Right lobe of liver (tissue), 4 donors: ENCODE measurements at regions not wholly inside any gene's neighbourhood (a gene's known extent, or its start where the extent isn't known, plus 50 kb on each side); places are given as distances from the start of the nearest gene placed in this dataset.

Source experiments
- CTCF ChIP-seq, 4 donors: fragments of 200-600 bp in 3 of 4; fragments of 450-650 bp in 1 of 4; IDR thresholded peaks; one replicate each; pipeline versions ENCODE4 v1.5.1 to v1.8.0; 2016 to 2022; ENCODE audit warnings: antibody characterized with exemption in 4 of 4, mild to moderate bottlenecking in 2 of 4
- POLR2A ChIP-seq: fragments of 450-650 bp; IDR thresholded peaks from one replicate; pipeline ENCODE4 v1.6.1; 2017; ENCODE audit warnings: antibody characterized with exemption, mild to moderate bottlenecking
- donor health status: DM: no; HTN: no; CAD: no.
- donor health status: DM: no; HTN: no; CAD: no.
- donor health status: DM: no; HTN: yes; CAD: no.

GRCh38 chr14:105689722-105690121 is 163.3 kb downstream of the TMEM121 start:
- TF ChIP-seq CTCF (IDR thresholded peaks at IDR 0.05) (no peak), POLR2A (no peak)
